IPS-18a (cell line): ENCODE measurements at regions not wholly inside any gene's neighbourhood (a gene's known extent, or its start where the extent isn't known, plus 50 kb on each side); places are given as distances from the start of the nearest gene placed in this dataset.

Source experiments
- H3K27ac ChIP-seq: one replicate; pipeline ENCODE4 v1.5.1; 2013; ENCODE audit warnings: low read length
- H3K27me3 ChIP-seq: one replicate; pipeline ENCODE4 v1.6.1; 2013; ENCODE audit warnings: mild to moderate bottlenecking, low read length; ENCODE audit not compliant: control insufficient read depth, insufficient read depth
- H3K36me3 ChIP-seq: one replicate; pipeline ENCODE4 v1.6.1; 2013; ENCODE audit warnings: low read depth, low read length; ENCODE audit not compliant: control insufficient read depth
- H3K4me1 ChIP-seq: one replicate; pipeline ENCODE4 v1.6.1; 2013; ENCODE audit warnings: low read depth, low read length; ENCODE audit not compliant: control insufficient read depth
- H3K4me3 ChIP-seq: one replicate; pipeline ENCODE4 v1.5.1; 2013; ENCODE audit warnings: low read length
- H3K9ac ChIP-seq: one replicate; pipeline ENCODE4 v1.6.1; 2013; ENCODE audit warnings: mild to moderate bottlenecking, low read length, moderate library complexity
- H3K9me3 ChIP-seq: one replicate; pipeline ENCODE4 v1.6.1; 2013; ENCODE audit warnings: low read depth, low read length; ENCODE audit not compliant: control insufficient read depth

GRCh38 chr6:126258150-126258549 is 81.8 kb upstream of the CENPW start:
- no peaks in the 10 kb centered on the region for H3K4me1 ChIP-seq
- H3K36me3 ChIP-seq: no peaks in the 10 kb centered on the region
- H3K27me3 ChIP-seq: no peaks in the 10 kb centered on the region
- no peak overlapping the region for H3K27ac ChIP-seq
- H3K4me3 ChIP-seq: no peak overlapping the region
- H3K9me3 ChIP-seq: no peaks in the 10 kb centered on the region
- H3K9ac ChIP-seq: no peak overlapping the region

GRCh38 chr6:126261792-126262421 is 78.0 kb upstream of the CENPW start:
- Histone ChIP-seq H3K36me3 (no peaks in the 10 kb centered on the region), H3K9ac (no peak overlapping the region), H3K27me3 (no peaks in the 10 kb centered on the region), H3K4me1 (no peaks in the 10 kb centered on the region), H3K9me3 (no peaks in the 10 kb centered on the region), H3K4me3 (no peak overlapping the region), H3K27ac (no peak overlapping the region)

- no peak overlapping the region for H3K4me3 ChIP-seq
- H3K4me1 ChIP-seq: no peaks in the 10 kb centered on the region
- no peaks in the 10 kb centered on the region for H3K27me3 ChIP-seq
- no peak overlapping the region for H3K9ac ChIP-seq
- H3K9me3 ChIP-seq: no peaks in the 10 kb centered on the region
- H3K27ac ChIP-seq: no peak overlapping the region
- no peaks in the 10 kb centered on the region for H3K36me3 ChIP-seq
Measured at GRCh38 chr6:126264265-126264664, 75.7 kb upstream of the CENPW start.

- no peak overlapping the region for H3K27ac ChIP-seq
- no peak overlapping the region for H3K4me3 ChIP-seq
- H3K9ac ChIP-seq: no peak overlapping the region
- no peaks in the 10 kb centered on the region for H3K4me1 ChIP-seq
- H3K9me3 ChIP-seq: no peaks in the 10 kb centered on the region
- H3K27me3 ChIP-seq: no peaks in the 10 kb centered on the region
- H3K36me3 ChIP-seq: no peaks in the 10 kb centered on the region
Measured at GRCh38 chr6:126266664-126267063, 73.3 kb upstream of the CENPW start.

GRCh38 chr6:126267626-126268025 is 72.3 kb upstream of the CENPW start:
- H3K9ac ChIP-seq: no peak overlapping the region
- H3K4me3 ChIP-seq: no peak overlapping the region
- no peaks in the 10 kb centered on the region for H3K36me3 ChIP-seq
- no peak overlapping the region for H3K27ac ChIP-seq
- H3K27me3 ChIP-seq: no peaks in the 10 kb centered on the region
- H3K4me1 ChIP-seq: no peaks in the 10 kb centered on the region
- H3K9me3 ChIP-seq: no peaks in the 10 kb centered on the region

- Histone ChIP-seq H3K4me3 (no peak overlapping the region), H3K4me1 (no peaks in the 10 kb centered on the region), H3K9me3 (no peaks in the 10 kb centered on the region), H3K27ac (no peak overlapping the region), H3K9ac (no peak overlapping the region), H3K36me3 (no peaks in the 10 kb centered on the region), H3K27me3 (no peaks in the 10 kb centered on the region)
Measured at GRCh38 chr6:126268092-126268491, 71.8 kb upstream of the CENPW start.

GRCh38 chr6:126280287-126280686 is 59.6 kb upstream of the CENPW start:
- no peak overlapping the region for H3K4me3 ChIP-seq
- no peak overlapping the region for H3K27ac ChIP-seq

GRCh38 chr6:126285871-126286365 is 54.0 kb upstream of the CENPW start:
- Histone ChIP-seq H3K27ac (no peak overlapping the region), H3K4me3 (no peak overlapping the region), H3K9ac (no peak overlapping the region), H3K9me3 (no peaks in the 10 kb centered on the region), H3K36me3 (no peaks in the 10 kb centered on the region), H3K4me1 (no peaks in the 10 kb centered on the region), H3K27me3 (no peaks in the 10 kb centered on the region)

More at GRCh38 chr6:126280287-126280686, 59.6 kb upstream of the CENPW start:
- Histone ChIP-seq H3K27me3 (no peaks in the 10 kb centered on the region), H3K36me3 (no peaks in the 10 kb centered on the region), H3K4me1 (no peaks in the 10 kb centered on the region), H3K9me3 (no peaks in the 10 kb centered on the region), H3K9ac (no peak overlapping the region)
